Karpas-422 (cell line): ENCODE measurements at regions not wholly inside any gene's neighbourhood (a gene's known extent, or its start where the extent isn't known, plus 50 kb on each side); places are given as distances from the start of the nearest gene placed in this dataset.

ENCODE experiments used
- DNase-seq: peaks from one replicate; pipeline ENCODE4 v3.0.0-alpha.2; 2015
- H2AFZ ChIP-seq: fragments of 200-600 bp; sonication (generic); 2 replicates; pipeline ENCODE4 v1.6.1; 2014; ENCODE audit warnings: antibody characterized with exemption, low read length, mixed read lengths
- H3K27ac ChIP-seq: fragments of 200-600 bp; sonication (generic); 2 replicates; pipeline ENCODE4 v1.5.1; 2014; ENCODE audit warnings: mild to moderate bottlenecking, low read length, moderate library complexity
- H3K27me3 ChIP-seq: fragments of 200-600 bp; sonication (generic); 2 replicates; pipeline ENCODE4 v1.6.1; 2014; ENCODE audit warnings: low read length, mixed read lengths
- H3K36me3 ChIP-seq: fragments of 200-600 bp; sonication (generic); 2 replicates; pipeline ENCODE4 v1.6.1; 2014; ENCODE audit warnings: low read length, mixed read lengths; ENCODE audit not compliant: insufficient read depth
- H3K4me1 ChIP-seq: fragments of 200-600 bp; sonication (generic); 2 replicates; pipeline ENCODE4 v1.6.1; 2014; ENCODE audit warnings: mild to moderate bottlenecking, low read length, mixed read lengths
- H3K4me2 ChIP-seq: fragments of 200-600 bp; sonication (generic); 2 replicates; pipeline ENCODE4 v1.6.1; 2014; ENCODE audit warnings: low read length, low read depth, mild to moderate bottlenecking; ENCODE audit not compliant: poor library complexity, severe bottlenecking
- H3K4me3 ChIP-seq: fragments of 200-600 bp; sonication (generic); 2 replicates; pipeline ENCODE4 v1.5.1; 2014; ENCODE audit warnings: mild to moderate bottlenecking, antibody characterized with exemption, low read length, mixed read lengths
- H3K79me2 ChIP-seq: fragments of 200-600 bp; sonication (generic); 2 replicates; pipeline ENCODE4 v1.6.1; 2014; ENCODE audit warnings: mild to moderate bottlenecking, low read length, mixed read lengths
- H3K9ac ChIP-seq: fragments of 200-600 bp; sonication (generic); 2 replicates; pipeline ENCODE4 v1.6.0; 2014; ENCODE audit warnings: low read length
- H3K9me2 ChIP-seq: fragments of 200-600 bp; sonication (generic), shearing (Covaris generic); replicated peaks from 2 replicates; pipeline ENCODE4 v1.6.0; 2014; ENCODE audit warnings: mild to moderate bottlenecking, low read length, moderate library complexity; ENCODE audit not compliant: insufficient read depth
- H3K9me3 ChIP-seq: fragments of 300-700, 200-600 bp; sonication (generic); 2 replicates; pipeline ENCODE4 v1.6.1; 2014; ENCODE audit warnings: low read length, mixed read lengths
- H4K20me1 ChIP-seq: fragments of 200-600 bp; sonication (generic); 2 replicates; pipeline ENCODE4 v1.6.1; 2014; ENCODE audit warnings: mild to moderate bottlenecking, antibody characterized with exemption, low read length, low read depth; ENCODE audit not compliant: insufficient read depth

GRCh38 chr5:153153086-153153485 lies 337.4 kb upstream of the GRIA1 start:
- no peak overlapping the region for H2AFZ ChIP-seq
- no peaks in the 10 kb centered on the region for H3K4me1 ChIP-seq
- no peak overlapping the region for H3K9ac ChIP-seq
- no peaks in the 10 kb centered on the region for H3K79me2 ChIP-seq
- no peak overlapping the region for H3K4me2 ChIP-seq
- no peaks in the 10 kb centered on the region for H3K36me3 ChIP-seq
- DNase-seq: no peak
- no peak overlapping the region for H3K27ac ChIP-seq
- no peak overlapping the region for H3K4me3 ChIP-seq
- H3K9me2 ChIP-seq: no peaks in the 10 kb centered on the region
- H3K9me3 ChIP-seq: no peaks in the 10 kb centered on the region
- no peaks in the 10 kb centered on the region for H3K27me3 ChIP-seq
- no peaks in the 10 kb centered on the region for H4K20me1 ChIP-seq

GRCh38 chr5:153157156-153157555 lies 333.3 kb upstream of the GRIA1 start:
- Histone ChIP-seq H3K9ac (no peak overlapping the region), H3K4me1 (no peaks in the 10 kb centered on the region), H3K4me3 (no peak overlapping the region), H3K36me3 (no peaks in the 10 kb centered on the region), H3K9me2 (no peaks in the 10 kb centered on the region), H2AFZ (no peak overlapping the region), H3K4me2 (no peak overlapping the region), H3K27me3 (no peaks in the 10 kb centered on the region), H3K27ac (no peak overlapping the region), H3K79me2 (no peaks in the 10 kb centered on the region), H4K20me1 (no peaks in the 10 kb centered on the region), H3K9me3 (no peaks in the 10 kb centered on the region)
- DNase-seq: no peak

GRCh38 chr5:153158608-153159007 lies 331.9 kb upstream of the GRIA1 start:
- no peak overlapping the region for H3K4me3 ChIP-seq
- H2AFZ ChIP-seq: no peak overlapping the region
- H3K9me2 ChIP-seq: no peaks in the 10 kb centered on the region
- no peaks in the 10 kb centered on the region for H3K9me3 ChIP-seq
- H3K9ac ChIP-seq: no peak overlapping the region
- no peaks in the 10 kb centered on the region for H4K20me1 ChIP-seq
- no peaks in the 10 kb centered on the region for H3K36me3 ChIP-seq
- no peak for DNase-seq
- no peaks in the 10 kb centered on the region for H3K4me1 ChIP-seq
- H3K27ac ChIP-seq: no peak overlapping the region
- no peaks in the 10 kb centered on the region for H3K79me2 ChIP-seq
- no peak overlapping the region for H3K4me2 ChIP-seq
- no peaks in the 10 kb centered on the region for H3K27me3 ChIP-seq

GRCh38 chr5:153159616-153160015 lies 330.9 kb upstream of the GRIA1 start:
- H3K4me3 ChIP-seq: no peak overlapping the region
- DNase-seq: no peak
- H3K79me2 ChIP-seq: no peaks in the 10 kb centered on the region
- no peak overlapping the region for H3K9ac ChIP-seq
- H2AFZ ChIP-seq: no peak overlapping the region
- no peaks in the 10 kb centered on the region for H3K27me3 ChIP-seq
- no peaks in the 10 kb centered on the region for H3K4me1 ChIP-seq
- no peak overlapping the region for H3K27ac ChIP-seq
- no peaks in the 10 kb centered on the region for H3K9me2 ChIP-seq
- H4K20me1 ChIP-seq: no peaks in the 10 kb centered on the region
- no peak overlapping the region for H3K4me2 ChIP-seq
- no peaks in the 10 kb centered on the region for H3K36me3 ChIP-seq
- H3K9me3 ChIP-seq: no peaks in the 10 kb centered on the region

- H2AFZ ChIP-seq: no peak overlapping the region
- H3K9me2 ChIP-seq: no peaks in the 10 kb centered on the region
- H3K4me3 ChIP-seq: no peak overlapping the region
- H3K4me1 ChIP-seq: no peaks in the 10 kb centered on the region
- H4K20me1 ChIP-seq: no peaks in the 10 kb centered on the region
- no peak for DNase-seq
- no peaks in the 10 kb centered on the region for H3K9me3 ChIP-seq
- H3K79me2 ChIP-seq: no peaks in the 10 kb centered on the region
- H3K27ac ChIP-seq: no peak overlapping the region
- H3K36me3 ChIP-seq: no peaks in the 10 kb centered on the region
- H3K9ac ChIP-seq: no peak overlapping the region
- no peak overlapping the region for H3K4me2 ChIP-seq
- H3K27me3 ChIP-seq: no peaks in the 10 kb centered on the region
Measured at GRCh38 chr5:153168241-153168640, 322.2 kb upstream of the GRIA1 start.

GRCh38 chr5:153187503-153187902 lies 303.0 kb upstream of the GRIA1 start:
- no peak for DNase-seq
- Histone ChIP-seq H4K20me1 (no peaks in the 10 kb centered on the region), H3K36me3 (no peaks in the 10 kb centered on the region), H3K9me3 (no peaks in the 10 kb centered on the region), H3K4me1 (no peaks in the 10 kb centered on the region), H3K4me3 (no peak overlapping the region), H2AFZ (no peak overlapping the region), H3K9ac (no peak overlapping the region), H3K27me3 (no peaks in the 10 kb centered on the region), H3K4me2 (no peak overlapping the region), H3K79me2 (no peaks in the 10 kb centered on the region), H3K9me2 (no peaks in the 10 kb centered on the region; the same call in 1 of the 2 replicates), H3K27ac (no peak overlapping the region)

- Histone ChIP-seq H4K20me1 (no peaks in the 10 kb centered on the region), H2AFZ (no peak overlapping the region), H3K4me3 (no peak overlapping the region), H3K9me3 (no peaks in the 10 kb centered on the region), H3K36me3 (no peaks in the 10 kb centered on the region), H3K9ac (no peak overlapping the region), H3K27ac (no peak overlapping the region), H3K27me3 (no peaks in the 10 kb centered on the region), H3K79me2 (no peaks in the 10 kb centered on the region), H3K9me2 (no peaks in the 10 kb centered on the region), H3K4me1 (no peaks in the 10 kb centered on the region), H3K4me2 (no peak overlapping the region)
- DNase-seq: no peak
Measured at GRCh38 chr5:153206361-153206760, 284.1 kb upstream of the GRIA1 start.

GRCh38 chr5:153209016-153209415 lies 281.5 kb upstream of the GRIA1 start:
- H4K20me1 ChIP-seq: no peaks in the 10 kb centered on the region
- H3K4me3 ChIP-seq: no peak overlapping the region

GRCh38 chr5:153209687-153210086 lies 280.8 kb upstream of the GRIA1 start:
- no peaks in the 10 kb centered on the region for H3K27me3 ChIP-seq
- no peak overlapping the region for H3K9ac ChIP-seq
- H3K9me3 ChIP-seq: no peaks in the 10 kb centered on the region
- no peaks in the 10 kb centered on the region; the same call in 1 of the 2 replicates for H3K9me2 ChIP-seq
- no peak overlapping the region for H3K4me3 ChIP-seq
- no peak overlapping the region for H2AFZ ChIP-seq
- no peak overlapping the region for H3K27ac ChIP-seq
- no peaks in the 10 kb centered on the region for H3K36me3 ChIP-seq
- no peak overlapping the region for H3K4me2 ChIP-seq
- no peak for DNase-seq
- no peaks in the 10 kb centered on the region for H4K20me1 ChIP-seq
- H3K79me2 ChIP-seq: no peaks in the 10 kb centered on the region
- no peaks in the 10 kb centered on the region for H3K4me1 ChIP-seq

More at GRCh38 chr5:153209016-153209415, 281.5 kb upstream of the GRIA1 start:
- Histone ChIP-seq H3K4me2 (no peak overlapping the region), H3K9ac (no peak overlapping the region), H2AFZ (no peak overlapping the region), H3K9me2 (no peaks in the 10 kb centered on the region; the same call in 1 of the 2 replicates), H3K27ac (no peak overlapping the region), H3K4me1 (no peaks in the 10 kb centered on the region), H3K36me3 (no peaks in the 10 kb centered on the region), H3K27me3 (no peaks in the 10 kb centered on the region), H3K9me3 (no peaks in the 10 kb centered on the region), H3K79me2 (no peaks in the 10 kb centered on the region)
- no peak for DNase-seq
